HL-60 (cell line): ENCODE measurements at regions not wholly inside any gene's neighbourhood (a gene's known extent, or its start where the extent isn't known, plus 50 kb on each side); places are given as distances from the start of the nearest gene placed in this dataset.

ENCODE experiments used
- DNase-seq, 2 experiments: peaks; one replicate each; pipeline ENCODE4 v3.0.0-alpha.2; 2010 to 2020; ENCODE audit warnings: low read depth in 1 of 2, low spot score in 1 of 2
- H3K27ac ChIP-seq: fragments of 250-450 bp; sonication (Bioruptor Pico); replicated peaks from 2 replicates; pipeline ENCODE4 v1.5.1; 2020; ENCODE audit warnings: mild to moderate bottlenecking, moderate library complexity
- H3K27me3 ChIP-seq: fragments of 250-450 bp; sonication (Bioruptor Pico); 2 replicates; pipeline ENCODE4 v1.5.1; 2021; ENCODE audit warnings: mild to moderate bottlenecking, moderate library complexity; ENCODE audit not compliant: insufficient read depth, poor library complexity, severe bottlenecking
- H3K4me3 ChIP-seq: replicated peaks from 2 replicates; pipeline ENCODE4 v1.5.1; 2011; ENCODE audit warnings: mild to moderate bottlenecking, control low read depth, low read length; ENCODE audit not compliant: insufficient read depth
- CTCF ChIP-seq: IDR thresholded peaks from one replicate; pipeline ENCODE4 v1.5.1; 2011; ENCODE audit warnings: low read length, control low read depth, inconsistent platforms; ENCODE audit not compliant: insufficient read depth
- GABPA ChIP-seq: IDR thresholded peaks from 2 replicates; pipeline ENCODE4 v1.6.1; 2012; ENCODE audit warnings: low read depth
- POLR2AphosphoS5 ChIP-seq: IDR thresholded peaks from 2 replicates; pipeline ENCODE4 v1.6.1; 2012; ENCODE audit warnings: low read depth
- REST ChIP-seq: IDR thresholded peaks from 2 replicates; pipeline ENCODE4 v1.6.1; 2012; ENCODE audit warnings: low read depth; ENCODE audit not compliant: insufficient replicate concordance
- SPI1 ChIP-seq: IDR thresholded peaks from 2 replicates; pipeline ENCODE4 v1.6.1; 2012; ENCODE audit warnings: low read depth, mild to moderate bottlenecking, borderline replicate concordance

GRCh38 chr6:2454180-2454579, 208.8 kb upstream of the GMDS start:
- TF ChIP-seq CTCF (no peak), REST (no peak), GABPA (no peak), POLR2AphosphoS5 (no peak), SPI1 (no peak)

GRCh38 chr6:2450546-2450945, 205.1 kb upstream of the GMDS start:
- no peak for DNase-seq
- TF ChIP-seq GABPA (no peak), SPI1 (no peak), REST (no peak)
- Histone ChIP-seq H3K27me3 (no peaks in the 10 kb centered on the region), H3K27ac (no peak overlapping the region), H3K4me3 (no peak overlapping the region)

More at GRCh38 chr6:2454180-2454579, 208.8 kb upstream of the GMDS start:
- Histone ChIP-seq H3K4me3 (no peak overlapping the region), H3K27ac (no peak overlapping the region), H3K27me3 (no peaks in the 10 kb centered on the region)
- no peak for DNase-seq

- no peak overlapping the region for H3K27ac ChIP-seq
- no peak overlapping the region for H3K4me3 ChIP-seq
- TF ChIP-seq CTCF (no peak), REST (no peak), GABPA (no peak), POLR2AphosphoS5 (no peak), SPI1 (no peak)
- H3K27me3 ChIP-seq: no peaks in the 10 kb centered on the region
- DNase-seq: no peak
These were observed 204.2 kb upstream of the GMDS start for GRCh38 chr6:2449572-2449940.
